HCT116 (cell line): ENCODE measurements at regions not wholly inside any gene's neighbourhood (a gene's known extent, or its start where the extent isn't known, plus 50 kb on each side); places are given as distances from the start of the nearest gene placed in this dataset.

Experiments used
- CTCF ChIP-seq, 3 experiments: fragments of 200-600 bp in 1 of 3; sonication (generic) in 1 of 3; IDR thresholded peaks in 2 of 3; conservative IDR thresholded peaks in 1 of 3; 2 replicates each; pipeline ENCODE4 v1.5.1; 2012 to 2017; ENCODE audit warnings: low read depth in 2 of 3, low read length in 2 of 3, antibody characterized with exemption in 1 of 3, borderline replicate concordance in 1 of 3, control low read depth in 1 of 3, mild to moderate bottlenecking in 1 of 3, mixed read lengths in 1 of 3, mixed run types in 1 of 3, moderate library complexity in 1 of 3; ENCODE audit not compliant: insufficient read depth in 1 of 3
- MAX ChIP-seq: IDR thresholded peaks from 2 replicates; pipeline ENCODE4 v1.6.1; 2012
- POLR2A ChIP-seq: IDR thresholded peaks from 2 replicates; pipeline ENCODE4 v1.7.0; 2011; ENCODE audit warnings: borderline replicate concordance; ENCODE audit not compliant: insufficient read depth, insufficient read length; ENCODE audit errors: extremely low read depth
- SRF ChIP-seq: IDR thresholded peaks from 2 replicates; pipeline ENCODE4 v1.6.1; 2012; ENCODE audit warnings: low read depth

- no peak for TF ChIP-seq CTCF (IDR thresholded peaks at IDR 0.05 in 2 of 3, conservative IDR thresholded peaks at IDR 0.05 in 1 of 3; ENCODE audit: borderline replicate concordance in 1 of 3, insufficient read depth in 1 of 3, low read depth in 2 of 3, low read length in 2 of 3)
- TF ChIP-seq POLR2A: no peak
- TF ChIP-seq MAX: no peak
- TF ChIP-seq SRF: no peak
These were observed 126.7 kb downstream of the TTC6 start for GRCh38 chr14:37721976-37722659.
